PC-3 (cell line): ENCODE measurements at regions not wholly inside any gene's neighbourhood (a gene's known extent, or its start where the extent isn't known, plus 50 kb on each side); places are given as distances from the start of the nearest gene placed in this dataset.

Experiments
- EZH2 ChIP-seq: fragments of 300-600 bp; sonication (generic); IDR thresholded peaks from one replicate; pipeline ENCODE4 v1.6.1; 2017; ENCODE audit warnings: antibody characterized with exemption, mild to moderate bottlenecking, low read length; ENCODE audit not compliant: unreplicated experiment
- EZH2phosphoT487 ChIP-seq: fragments of 300-600 bp; sonication (generic); IDR thresholded peaks from 2 replicates; pipeline ENCODE4 v1.6.1; 2018; ENCODE audit warnings: mild to moderate bottlenecking, antibody characterized with exemption, low read length, borderline replicate concordance
- TF ChIP-seq, protein P1 (sequence below): fragments of 300-600 bp; sonication (generic); conservative IDR thresholded peaks from 2 replicates; pipeline ENCODE4 v1.5.1; 2017; ENCODE audit warnings: antibody characterized with exemption, low read depth, mild to moderate bottlenecking, low read length

DNA sequence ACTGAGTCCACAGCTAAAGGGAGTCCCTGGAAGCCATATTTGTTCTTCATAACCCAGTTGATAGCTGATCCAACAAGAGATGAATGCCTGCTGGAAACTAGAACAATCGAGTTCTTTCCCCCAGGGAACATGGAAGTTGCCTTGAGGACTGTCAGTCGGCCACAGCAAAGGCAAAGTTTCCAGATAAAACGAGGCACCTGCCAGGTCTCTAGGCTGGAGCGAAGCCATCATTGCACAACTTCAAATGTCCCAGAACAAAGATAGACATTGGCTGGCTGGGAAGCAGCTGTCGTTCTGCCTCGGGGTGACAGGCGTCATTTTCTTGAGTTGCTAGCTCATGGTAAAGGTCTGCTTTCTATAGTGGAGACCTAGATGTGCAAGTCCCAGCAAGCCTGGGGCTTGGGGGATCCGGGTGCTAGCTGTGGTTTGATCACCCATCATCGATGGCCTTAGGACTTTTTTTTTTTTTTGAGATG is 184.4 kb upstream of the ZNF217 start:
- TF ChIP-seq EZH2 (no peak), EZH2phosphoT487 (no peak)
- TF ChIP-seq, protein P1, sequence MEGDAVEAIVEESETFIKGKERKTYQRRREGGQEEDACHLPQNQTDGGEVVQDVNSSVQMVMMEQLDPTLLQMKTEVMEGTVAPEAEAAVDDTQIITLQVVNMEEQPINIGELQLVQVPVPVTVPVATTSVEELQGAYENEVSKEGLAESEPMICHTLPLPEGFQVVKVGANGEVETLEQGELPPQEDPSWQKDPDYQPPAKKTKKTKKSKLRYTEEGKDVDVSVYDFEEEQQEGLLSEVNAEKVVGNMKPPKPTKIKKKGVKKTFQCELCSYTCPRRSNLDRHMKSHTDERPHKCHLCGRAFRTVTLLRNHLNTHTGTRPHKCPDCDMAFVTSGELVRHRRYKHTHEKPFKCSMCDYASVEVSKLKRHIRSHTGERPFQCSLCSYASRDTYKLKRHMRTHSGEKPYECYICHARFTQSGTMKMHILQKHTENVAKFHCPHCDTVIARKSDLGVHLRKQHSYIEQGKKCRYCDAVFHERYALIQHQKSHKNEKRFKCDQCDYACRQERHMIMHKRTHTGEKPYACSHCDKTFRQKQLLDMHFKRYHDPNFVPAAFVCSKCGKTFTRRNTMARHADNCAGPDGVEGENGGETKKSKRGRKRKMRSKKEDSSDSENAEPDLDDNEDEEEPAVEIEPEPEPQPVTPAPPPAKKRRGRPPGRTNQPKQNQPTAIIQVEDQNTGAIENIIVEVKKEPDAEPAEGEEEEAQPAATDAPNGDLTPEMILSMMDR = no peak
